Osteocyte (in vitro differentiated cells): ENCODE measurements at regions not wholly inside any gene's neighbourhood (a gene's known extent, or its start where the extent isn't known, plus 50 kb on each side); places are given as distances from the start of the nearest gene placed in this dataset.

Experiments
- DNase-seq: peaks from one replicate; pipeline ENCODE4 v3.0.0; 2021; ENCODE audit warnings: mixed read lengths; ENCODE audit not compliant: unreplicated experiment; ENCODE audit errors: extremely low spot score
- H3K27ac Mint-ChIP-seq: one replicate; pipeline ENCODE4 v1.8.0; 2021; ENCODE audit warnings: mild to moderate bottlenecking, mixed read lengths; ENCODE audit not compliant: unreplicated experiment
- H3K27me3 Mint-ChIP-seq: one replicate; pipeline ENCODE4 v1.8.0; 2021; ENCODE audit warnings: mixed read lengths; ENCODE audit not compliant: unreplicated experiment
- H3K36me3 Mint-ChIP-seq: one replicate; pipeline ENCODE4 v1.8.0; 2021; ENCODE audit warnings: mixed read lengths; ENCODE audit not compliant: unreplicated experiment
- H3K4me1 Mint-ChIP-seq: one replicate; pipeline ENCODE4 v1.8.0; 2021; ENCODE audit warnings: mixed read lengths; ENCODE audit not compliant: unreplicated experiment
- H3K4me3 Mint-ChIP-seq: one replicate; pipeline ENCODE4 v1.8.0; 2021; ENCODE audit warnings: mild to moderate bottlenecking, moderate library complexity, mixed read lengths; ENCODE audit not compliant: unreplicated experiment
- H3K9me3 Mint-ChIP-seq: one replicate; pipeline ENCODE4 v1.8.0; 2021; ENCODE audit warnings: mixed read lengths; ENCODE audit not compliant: unreplicated experiment
- CTCF ChIP-seq: fragments of 200-600 bp; sonication (generic); IDR thresholded peaks from 2 replicates; pipeline ENCODE4 v1.5.0; 2021; ENCODE audit warnings: antibody characterized with exemption, mild to moderate bottlenecking, moderate library complexity

- H3K4me1 Mint-ChIP-seq, result peaks cover 29% of the 10 kb centered on the region
- no peak overlapping the region for H3K27ac Mint-ChIP-seq
- H3K4me3 Mint-ChIP-seq, result no peak overlapping the region
- H3K27me3 Mint-ChIP-seq, result peaks cover 8% of the 10 kb centered on the region
- no peak for DNase-seq
- peaks cover 3% of the 10 kb centered on the region for H3K36me3 Mint-ChIP-seq
- no peak for TF ChIP-seq CTCF
- peaks cover 15% of the 10 kb centered on the region for H3K9me3 Mint-ChIP-seq
Measured at GRCh38 chr7:42460148-42460547, 223.1 kb upstream of the GLI3 start.

GRCh38 chr7:42457663-42458062 lies 220.7 kb upstream of the GLI3 start:
- Mint-ChIP-seq H3K27ac (no peak overlapping the region), H3K27me3 (peaks cover 2% of the 10 kb centered on the region), H3K4me1 (peaks cover 42% of the 10 kb centered on the region), H3K4me3 (no peak overlapping the region), H3K9me3 (no peaks in the 10 kb centered on the region), H3K36me3 (no peaks in the 10 kb centered on the region)
- no peak for DNase-seq
- no peak for TF ChIP-seq CTCF

- no peak overlapping the region for H3K4me3 Mint-ChIP-seq
- peaks cover 2% of the 10 kb centered on the region for H3K27me3 Mint-ChIP-seq
- TF ChIP-seq CTCF, result no peak
- H3K9me3 Mint-ChIP-seq, result no peaks in the 10 kb centered on the region
- DNase-seq, result no peak
- H3K27ac Mint-ChIP-seq, result peak overlapping the region; percentile 15
- H3K4me1 Mint-ChIP-seq, result peaks cover 42% of the 10 kb centered on the region
- H3K36me3 Mint-ChIP-seq, result no peaks in the 10 kb centered on the region
Measured at GRCh38 chr7:42456756-42457276, 219.8 kb upstream of the GLI3 start.

GRCh38 chr7:42456267-42456666 lies 219.3 kb upstream of the GLI3 start:
- no peaks in the 10 kb centered on the region for H3K36me3 Mint-ChIP-seq
- H3K9me3 Mint-ChIP-seq, result no peaks in the 10 kb centered on the region
- no peak for DNase-seq
- H3K27ac Mint-ChIP-seq, result no peak overlapping the region
- H3K4me1 Mint-ChIP-seq, result peaks cover 38% of the 10 kb centered on the region
- no peak overlapping the region for H3K4me3 Mint-ChIP-seq
- peaks cover 2% of the 10 kb centered on the region for H3K27me3 Mint-ChIP-seq
- no peak for TF ChIP-seq CTCF

GRCh38 chr7:42453931-42454361 lies 216.9 kb upstream of the GLI3 start:
- H3K9me3 Mint-ChIP-seq, result no peaks in the 10 kb centered on the region
- H3K27me3 Mint-ChIP-seq, result peaks cover 10% of the 10 kb centered on the region
- peak overlapping the region; percentile 72 for H3K27ac Mint-ChIP-seq
- TF ChIP-seq CTCF, result no peak
- peaks cover 2% of the 10 kb centered on the region for H3K36me3 Mint-ChIP-seq
- H3K4me3 Mint-ChIP-seq, result no peak overlapping the region
- no peak for DNase-seq
- H3K4me1 Mint-ChIP-seq, result peaks cover 31% of the 10 kb centered on the region
